ENCODE measurements at regions not wholly inside any gene's neighbourhood (a gene's known extent, or its start where the extent isn't known, plus 50 kb on each side); places are given as distances from the start of the nearest gene placed in this dataset.

GRCh38 chr11:97229936-97230335, 840.1 kb downstream of the JRKL start:
- TF ChIP-seq, protein P1, sequence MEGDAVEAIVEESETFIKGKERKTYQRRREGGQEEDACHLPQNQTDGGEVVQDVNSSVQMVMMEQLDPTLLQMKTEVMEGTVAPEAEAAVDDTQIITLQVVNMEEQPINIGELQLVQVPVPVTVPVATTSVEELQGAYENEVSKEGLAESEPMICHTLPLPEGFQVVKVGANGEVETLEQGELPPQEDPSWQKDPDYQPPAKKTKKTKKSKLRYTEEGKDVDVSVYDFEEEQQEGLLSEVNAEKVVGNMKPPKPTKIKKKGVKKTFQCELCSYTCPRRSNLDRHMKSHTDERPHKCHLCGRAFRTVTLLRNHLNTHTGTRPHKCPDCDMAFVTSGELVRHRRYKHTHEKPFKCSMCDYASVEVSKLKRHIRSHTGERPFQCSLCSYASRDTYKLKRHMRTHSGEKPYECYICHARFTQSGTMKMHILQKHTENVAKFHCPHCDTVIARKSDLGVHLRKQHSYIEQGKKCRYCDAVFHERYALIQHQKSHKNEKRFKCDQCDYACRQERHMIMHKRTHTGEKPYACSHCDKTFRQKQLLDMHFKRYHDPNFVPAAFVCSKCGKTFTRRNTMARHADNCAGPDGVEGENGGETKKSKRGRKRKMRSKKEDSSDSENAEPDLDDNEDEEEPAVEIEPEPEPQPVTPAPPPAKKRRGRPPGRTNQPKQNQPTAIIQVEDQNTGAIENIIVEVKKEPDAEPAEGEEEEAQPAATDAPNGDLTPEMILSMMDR (IDR thresholded peaks at IDR 0.05; ENCODE audit: insufficient read depth, low read length) = no peak
- no peak overlapping the region for H3K4me3 ChIP-seq (ENCODE audit: low read depth, low read length)
- no peak for DNase-seq (ENCODE audit: low read depth)

DNA sequence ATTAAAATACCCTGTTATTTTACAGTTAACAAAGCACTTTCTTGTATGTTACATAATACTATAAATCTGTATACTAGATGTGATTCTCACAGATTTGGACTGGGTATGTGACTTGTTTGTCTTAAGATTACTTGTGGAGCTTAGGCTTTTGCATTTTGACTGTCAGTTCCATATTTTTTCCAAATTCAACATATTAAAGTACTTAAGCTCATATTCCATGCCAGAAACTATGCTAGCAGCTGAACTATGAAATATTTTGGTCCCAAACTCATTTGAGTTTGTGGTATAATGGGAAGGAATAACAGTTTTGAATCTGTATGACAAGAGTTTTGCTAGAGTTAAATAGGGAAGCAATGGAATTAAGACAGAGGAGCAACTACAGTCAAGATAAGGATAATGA, 841.4 kb downstream of the JRKL start:
- DNase-seq (ENCODE audit: low read depth) = no peak
- H3K4me3 ChIP-seq (ENCODE audit: low read depth, low read length) = no peak overlapping the region
- TF ChIP-seq, protein P1 (IDR thresholded peaks at IDR 0.05; ENCODE audit: insufficient read depth, low read length) = no peak

DNA sequence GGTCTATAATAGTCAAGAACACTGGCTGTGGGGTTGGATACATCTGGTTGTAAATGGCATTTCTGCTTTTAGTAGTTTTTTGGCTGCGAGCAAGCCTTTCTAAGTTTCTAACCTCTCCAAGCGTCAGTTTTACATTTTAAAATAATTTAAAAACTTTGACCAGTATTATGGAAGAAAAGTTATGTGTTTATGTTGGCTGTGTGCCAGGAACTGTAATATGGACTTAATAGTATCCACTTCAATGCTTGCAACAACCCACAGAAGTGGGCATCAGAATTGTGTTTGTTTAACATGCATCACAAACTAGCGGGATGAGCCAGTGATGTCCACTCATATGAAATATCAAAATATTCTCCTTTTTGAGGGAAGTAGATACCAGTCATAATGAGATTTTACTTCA, 844.2 kb downstream of the JRKL start:
- H3K4me3 ChIP-seq (ENCODE audit: low read depth, low read length) = no peak overlapping the region
- TF ChIP-seq, protein P1 (IDR thresholded peaks at IDR 0.05; ENCODE audit: insufficient read depth, low read length) = no peak
- no peak for DNase-seq (ENCODE audit: low read depth)

- H3K4me3 ChIP-seq (ENCODE audit: low read depth, low read length) = no peak overlapping the region
- TF ChIP-seq, protein P1 (IDR thresholded peaks at IDR 0.05; ENCODE audit: insufficient read depth, low read length) = no peak
These were observed 847.3 kb downstream of the JRKL start for GRCh38 chr11:97237151-97237550.

DNA sequence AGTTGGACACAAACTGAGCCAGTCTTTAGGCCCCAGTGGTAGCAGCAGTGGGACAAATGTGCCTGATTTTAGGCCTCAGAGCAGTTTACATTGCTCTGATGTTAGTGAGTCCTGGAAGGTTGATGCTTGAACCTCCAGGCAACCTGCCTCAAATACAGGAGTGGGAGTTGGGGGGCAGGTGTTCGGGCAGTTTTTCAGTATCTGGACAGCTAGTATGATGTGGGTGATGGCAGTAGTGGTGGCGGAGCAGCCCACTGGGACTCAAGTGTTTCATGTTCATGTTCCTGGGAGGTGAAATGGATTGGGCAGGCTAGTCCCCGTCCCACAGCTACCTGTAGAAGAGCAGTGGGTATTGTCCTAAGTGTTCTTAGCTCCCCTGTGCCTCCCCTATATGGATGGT, 857.8 kb downstream of the JRKL start:
- H3K4me3 ChIP-seq (ENCODE audit: low read depth, low read length) = no peak overlapping the region
- TF ChIP-seq, protein P1 (IDR thresholded peaks at IDR 0.05; ENCODE audit: insufficient read depth, low read length) = no peak
- no peak for DNase-seq (ENCODE audit: low read depth)

More at GRCh38 chr11:97237151-97237550, 847.3 kb downstream of the JRKL start:
- no peak for DNase-seq (ENCODE audit: low read depth)

- no peak for DNase-seq (ENCODE audit: low read depth)
- H3K4me3 ChIP-seq (ENCODE audit: low read depth, low read length) = no peak overlapping the region
- TF ChIP-seq, protein P1 (IDR thresholded peaks at IDR 0.05; ENCODE audit: insufficient read depth, low read length) = no peak
These were observed 865.0 kb downstream of the JRKL start for GRCh38 chr11:97254790-97255189.

- TF ChIP-seq, protein P1 (IDR thresholded peaks at IDR 0.05; ENCODE audit: insufficient read depth, low read length) = no peak
- no peak for DNase-seq (ENCODE audit: low read depth)
- no peak overlapping the region for H3K4me3 ChIP-seq (ENCODE audit: low read depth, low read length)
These were observed 869.6 kb downstream of the JRKL start for GRCh38 chr11:97259434-97259833.

Measured in fibroblast of the aortic adventitia (primary cell).